ENCODE measurements at regions not wholly inside any gene's neighbourhood (a gene's known extent, or its start where the extent isn't known, plus 50 kb on each side); places are given as distances from the start of the nearest gene placed in this dataset.

GRCh38 chr13:83935566-83935965 lies 53.3 kb upstream of the SLITRK1 start:
- no peak for TF ChIP-seq CTCF (conservative IDR thresholded peaks at IDR 0.05; ENCODE audit: low read depth, low read length)
- no peak for DNase-seq (ENCODE audit: low read depth)
- no peak overlapping the region for H3K4me3 ChIP-seq (ENCODE audit: low read length)

All from retinal pigment epithelial cell (primary cell).